PFSK-1 (cell line): ENCODE measurements at regions not wholly inside any gene's neighbourhood (a gene's known extent, or its start where the extent isn't known, plus 50 kb on each side); places are given as distances from the start of the nearest gene placed in this dataset.

Experiments
- FOXP2 ChIP-seq: optimal IDR thresholded peaks from 2 replicates; pipeline ENCODE3; 2011; ENCODE audit warnings: borderline replicate concordance, control low read depth, inconsistent platforms; ENCODE audit not compliant: insufficient read depth; ENCODE audit errors: extremely low read length, extremely low read depth
- POLR2AphosphoS5 ChIP-seq: IDR thresholded peaks from 2 replicates; pipeline ENCODE4 v1.6.1; 2012; ENCODE audit warnings: low read depth, mild to moderate bottlenecking, control low read depth, low read length, moderate library complexity
- REST ChIP-seq, 2 experiments: IDR thresholded peaks; 2 replicates each; pipeline versions ENCODE4 v1.6.1 to v1.8.0; 2011 to 2012; ENCODE audit warnings: low read depth in 2 of 2, low read length in 2 of 2, control low read depth in 1 of 2, inconsistent platforms in 1 of 2, mild to moderate bottlenecking in 1 of 2, moderate library complexity in 1 of 2; ENCODE audit not compliant: insufficient read depth in 1 of 2
- SIN3A ChIP-seq: IDR thresholded peaks from 2 replicates; pipeline ENCODE4 v1.6.1; 2012; ENCODE audit warnings: mild to moderate bottlenecking, low read length, moderate library complexity, borderline replicate concordance; ENCODE audit not compliant: insufficient read depth

- TF ChIP-seq POLR2AphosphoS5, result no peak
- TF ChIP-seq REST (IDR thresholded peaks at IDR 0.05; ENCODE audit: insufficient read depth in 1 of 2, low read depth in 2 of 2, low read length in 2 of 2), result no peak
- no peak for TF ChIP-seq SIN3A
- TF ChIP-seq FOXP2, result no peak
Observed at GRCh38 chr17:79470754-79471153, 140.1 kb downstream of the RBFOX3 start.
